Nephron (organoid): ENCODE measurements at regions not wholly inside any gene's neighbourhood (a gene's known extent, or its start where the extent isn't known, plus 50 kb on each side); places are given as distances from the start of the nearest gene placed in this dataset.

ENCODE experiments used
- H3K27ac Mint-ChIP-seq, 3 experiments: 2 replicates each; pipeline ENCODE4 v1.8.0; 2020; ENCODE audit warnings: mixed read lengths in 3 of 3, mild to moderate bottlenecking in 2 of 3, moderate library complexity in 1 of 3
- H3K27me3 Mint-ChIP-seq: 2 replicates; pipeline ENCODE4 v1.8.0; 2021; ENCODE audit warnings: low read depth, mild to moderate bottlenecking, moderate library complexity, mixed read lengths
- H3K36me3 Mint-ChIP-seq: 2 replicates; pipeline ENCODE4 v1.8.0; 2020; ENCODE audit warnings: low read depth, mixed read lengths
- H3K4me1 Mint-ChIP-seq: 2 replicates; pipeline ENCODE4 v1.8.0; 2020; ENCODE audit warnings: mixed read lengths
- H3K4me3 Mint-ChIP-seq, 3 experiments: 2 replicates each; pipeline ENCODE4 v1.8.0; 2020; ENCODE audit warnings: mild to moderate bottlenecking in 3 of 3, mixed read lengths in 3 of 3, moderate library complexity in 2 of 3
- H3K9me3 Mint-ChIP-seq: 2 replicates; pipeline ENCODE4 v1.8.0; 2020; ENCODE audit warnings: mixed read lengths
- TF ChIP-seq, protein P1 (sequence below), 3 experiments: fragments of 200-600 bp; sonication (generic); IDR thresholded peaks; one replicate each; pipeline ENCODE4 v1.5.0; 2021; ENCODE audit warnings: antibody characterized with exemption in 3 of 3; ENCODE audit not compliant: unreplicated experiment in 3 of 3

DNA sequence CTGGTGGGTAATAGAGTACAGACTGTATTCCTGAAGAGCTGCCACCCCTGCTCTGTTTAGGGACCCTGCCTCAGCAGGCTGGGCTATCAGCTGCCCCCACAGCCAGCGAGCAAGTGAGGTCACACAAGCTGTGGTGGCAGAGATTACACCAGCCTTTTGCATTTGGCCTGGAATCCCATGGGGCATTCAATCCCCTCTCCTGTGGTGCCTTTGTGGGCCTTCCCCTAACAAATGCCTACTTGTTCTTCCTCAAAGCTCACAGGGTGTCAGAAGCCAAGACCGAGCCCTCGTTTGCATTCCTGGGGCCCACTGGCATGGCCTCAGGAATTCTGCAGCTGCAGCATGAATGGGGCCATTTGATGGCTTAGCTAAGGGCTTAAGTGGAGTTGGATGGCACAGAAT, 212.7 kb upstream of the PHYHIPL start:
- Mint-ChIP-seq H3K4me3 (no peak overlapping the region), H3K27ac (no peak overlapping the region), H3K27me3 (peaks cover 8% of the 10 kb centered on the region), H3K36me3 (no peaks in the 10 kb centered on the region), H3K4me1 (peaks cover 19% of the 10 kb centered on the region), H3K9me3 (no peaks in the 10 kb centered on the region)
- TF ChIP-seq, protein P1, sequence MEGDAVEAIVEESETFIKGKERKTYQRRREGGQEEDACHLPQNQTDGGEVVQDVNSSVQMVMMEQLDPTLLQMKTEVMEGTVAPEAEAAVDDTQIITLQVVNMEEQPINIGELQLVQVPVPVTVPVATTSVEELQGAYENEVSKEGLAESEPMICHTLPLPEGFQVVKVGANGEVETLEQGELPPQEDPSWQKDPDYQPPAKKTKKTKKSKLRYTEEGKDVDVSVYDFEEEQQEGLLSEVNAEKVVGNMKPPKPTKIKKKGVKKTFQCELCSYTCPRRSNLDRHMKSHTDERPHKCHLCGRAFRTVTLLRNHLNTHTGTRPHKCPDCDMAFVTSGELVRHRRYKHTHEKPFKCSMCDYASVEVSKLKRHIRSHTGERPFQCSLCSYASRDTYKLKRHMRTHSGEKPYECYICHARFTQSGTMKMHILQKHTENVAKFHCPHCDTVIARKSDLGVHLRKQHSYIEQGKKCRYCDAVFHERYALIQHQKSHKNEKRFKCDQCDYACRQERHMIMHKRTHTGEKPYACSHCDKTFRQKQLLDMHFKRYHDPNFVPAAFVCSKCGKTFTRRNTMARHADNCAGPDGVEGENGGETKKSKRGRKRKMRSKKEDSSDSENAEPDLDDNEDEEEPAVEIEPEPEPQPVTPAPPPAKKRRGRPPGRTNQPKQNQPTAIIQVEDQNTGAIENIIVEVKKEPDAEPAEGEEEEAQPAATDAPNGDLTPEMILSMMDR (IDR thresholded peaks at IDR 0.05; ENCODE audit: unreplicated experiment in 3 of 3) = no peak

DNA sequence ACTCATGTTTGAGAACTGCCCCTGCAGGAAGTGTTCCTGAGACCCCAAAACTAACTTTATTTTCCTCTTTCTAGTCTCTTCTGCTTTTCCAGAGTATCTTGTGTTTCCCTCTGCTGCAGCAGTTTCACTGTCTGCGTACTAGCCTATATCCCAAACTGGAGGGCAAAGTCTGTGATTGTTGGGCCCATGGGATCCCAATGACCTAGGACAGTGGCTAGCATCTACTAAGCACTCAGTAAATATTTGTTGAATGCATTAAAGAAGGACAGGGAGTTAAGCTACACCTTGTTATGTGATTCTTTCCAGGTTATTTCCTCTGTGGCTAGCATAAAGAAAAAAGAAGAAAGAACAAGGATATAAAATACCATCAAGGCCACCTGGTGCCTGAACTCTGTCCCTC, 210.6 kb upstream of the PHYHIPL start:
- H3K4me3 Mint-ChIP-seq = no peak overlapping the region
- H3K27me3 Mint-ChIP-seq = peaks cover 8% of the 10 kb centered on the region
- TF ChIP-seq, protein P1 (IDR thresholded peaks at IDR 0.05; ENCODE audit: unreplicated experiment in 3 of 3) = no peak
- peaks cover 19% of the 10 kb centered on the region for H3K4me1 Mint-ChIP-seq
- H3K27ac Mint-ChIP-seq = no peak overlapping the region
- H3K9me3 Mint-ChIP-seq = no peaks in the 10 kb centered on the region
- H3K36me3 Mint-ChIP-seq = no peaks in the 10 kb centered on the region

DNA sequence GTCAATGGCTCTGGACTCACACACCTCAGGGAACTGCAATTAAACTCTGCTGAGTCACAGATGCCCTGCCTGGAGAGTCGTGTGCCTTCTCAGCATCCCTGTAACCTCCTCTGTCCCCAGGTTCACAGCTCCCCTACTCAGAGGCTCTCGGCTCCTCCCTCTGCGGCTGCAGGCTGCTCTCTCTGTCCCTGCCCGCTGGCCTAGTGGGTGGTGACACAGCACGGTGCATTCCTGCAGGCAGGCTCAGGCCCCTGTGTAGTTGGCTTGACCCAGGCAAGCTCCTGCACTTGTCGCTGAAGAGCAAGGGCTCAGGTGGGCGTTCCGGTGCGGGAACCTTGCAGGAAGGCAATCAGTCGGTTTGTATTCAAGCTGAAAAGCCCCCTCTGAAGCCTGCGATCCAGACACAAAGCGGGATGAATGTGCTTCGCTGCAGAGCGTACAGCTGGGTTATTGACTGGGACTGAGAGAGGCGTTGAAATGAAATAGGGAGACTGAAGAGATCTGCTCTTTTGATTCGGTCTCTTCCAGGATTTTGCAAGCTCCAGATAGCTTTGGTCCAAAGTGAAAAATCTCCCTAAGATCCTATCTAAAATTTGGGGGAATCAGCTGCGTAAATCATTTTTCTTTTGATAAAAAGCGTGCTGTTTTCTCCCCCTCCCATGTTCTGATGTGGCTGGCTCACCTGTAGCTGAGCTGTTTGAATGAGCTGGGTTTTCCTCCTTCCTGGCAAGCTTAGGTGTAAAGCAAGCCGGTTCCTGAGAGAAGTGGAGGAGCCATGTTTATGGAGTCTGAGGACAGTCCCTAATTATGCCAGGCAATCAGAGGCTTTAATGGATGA, 208.7 kb upstream of the PHYHIPL start:
- no peaks in the 10 kb centered on the region for H3K36me3 Mint-ChIP-seq
- peaks cover 19% of the 10 kb centered on the region for H3K4me1 Mint-ChIP-seq
- H3K4me3 Mint-ChIP-seq = peak overlapping the region; percentile 68 to 70 (median 69)
- TF ChIP-seq, protein P1 (IDR thresholded peaks at IDR 0.05; ENCODE audit: unreplicated experiment in 3 of 3) = no peak
- H3K27me3 Mint-ChIP-seq = peaks cover 8% of the 10 kb centered on the region
- no peaks in the 10 kb centered on the region for H3K9me3 Mint-ChIP-seq
- peak overlapping the region; percentile 56 to 80 (median 69) for H3K27ac Mint-ChIP-seq

DNA sequence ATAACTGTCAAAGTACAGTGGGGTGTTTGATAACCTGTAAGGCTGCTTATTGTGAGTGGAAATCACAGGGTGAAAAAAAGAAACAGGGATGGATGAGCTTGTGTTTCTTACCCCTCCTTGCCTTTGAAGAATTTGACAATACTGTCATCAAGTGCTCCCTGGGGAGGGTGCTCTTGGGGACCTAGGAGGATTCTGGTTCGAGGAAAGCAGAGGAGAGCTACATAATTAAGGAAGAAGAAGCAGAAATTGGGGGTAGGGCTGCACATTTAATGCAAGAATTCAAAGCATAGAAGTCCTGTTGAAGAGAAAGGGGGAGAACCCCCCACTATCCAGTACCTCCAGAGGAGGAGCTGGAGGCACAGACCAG, 208.1 kb upstream of the PHYHIPL start:
- H3K27me3 Mint-ChIP-seq = peaks cover 8% of the 10 kb centered on the region
- peaks cover 18% of the 10 kb centered on the region for H3K4me1 Mint-ChIP-seq
- H3K4me3 Mint-ChIP-seq = peak overlapping the region in 1 of 3 experiments; percentile 8
- TF ChIP-seq, protein P1 (IDR thresholded peaks at IDR 0.05; ENCODE audit: unreplicated experiment in 3 of 3) = no peak
- peak overlapping the region; percentile 50 to 80 (median 56) for H3K27ac Mint-ChIP-seq
- no peaks in the 10 kb centered on the region for H3K36me3 Mint-ChIP-seq
- H3K9me3 Mint-ChIP-seq = no peaks in the 10 kb centered on the region

DNA sequence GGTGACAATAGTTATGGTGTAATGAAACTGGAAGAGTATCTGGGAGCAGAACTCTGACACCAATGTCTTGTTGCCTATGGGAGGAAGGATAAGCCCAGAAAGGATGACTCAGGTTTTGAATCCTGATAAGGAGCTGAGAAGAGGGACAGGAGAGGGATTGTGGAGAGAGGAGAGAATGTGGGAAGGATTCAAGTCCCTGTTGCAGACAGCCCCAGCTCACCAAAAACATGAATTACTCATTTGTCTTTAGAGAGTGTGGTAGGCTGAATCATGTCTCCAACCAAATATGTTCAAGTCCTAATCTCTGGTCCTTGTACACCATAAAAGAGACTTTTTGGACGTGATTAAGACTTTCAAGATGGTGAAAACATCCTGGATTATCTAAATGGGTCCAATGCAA, 206.9 kb upstream of the PHYHIPL start:
- no peak overlapping the region for H3K27ac Mint-ChIP-seq
- H3K9me3 Mint-ChIP-seq = no peaks in the 10 kb centered on the region
- H3K4me1 Mint-ChIP-seq = peaks cover 13% of the 10 kb centered on the region
- H3K4me3 Mint-ChIP-seq = no peak overlapping the region
- no peaks in the 10 kb centered on the region for H3K36me3 Mint-ChIP-seq
- H3K27me3 Mint-ChIP-seq = peaks cover 8% of the 10 kb centered on the region
- TF ChIP-seq, protein P1 (IDR thresholded peaks at IDR 0.05; ENCODE audit: unreplicated experiment in 3 of 3) = no peak
